ENCODE measurements at regions not wholly inside any gene's neighbourhood (a gene's known extent, or its start where the extent isn't known, plus 50 kb on each side); places are given as distances from the start of the nearest gene placed in this dataset.

- DNase-seq (ENCODE audit: extremely low spot score): no peak
- Histone ChIP-seq H3K4me1 (ENCODE audit: insufficient read depth) (no peaks in the 10 kb centered on the region), H3K4me3 (ENCODE audit: low read depth, low read length) (no peak overlapping the region), H3K36me3 (ENCODE audit: insufficient read depth) (no peaks in the 10 kb centered on the region), H3K27ac (ENCODE audit: low read depth) (no peak overlapping the region)
- WGBS: 95% methylated on average over 2 of the region's 2 CpGs
Measured at GRCh38 chr12:89791286-89791685, 82.6 kb upstream of the ATP2B1 start.

GRCh38 chr12:89789862-89790261, 81.2 kb upstream of the ATP2B1 start:
- no peak for DNase-seq (ENCODE audit: extremely low spot score)
- no peaks in the 10 kb centered on the region for H3K36me3 ChIP-seq (ENCODE audit: insufficient read depth)
- no peak overlapping the region for H3K4me3 ChIP-seq (ENCODE audit: low read depth, low read length)
- WGBS: 47% methylated on average over 1 of the region's 1 CpG
- no peaks in the 10 kb centered on the region for H3K4me1 ChIP-seq (ENCODE audit: insufficient read depth)
- H3K27ac ChIP-seq (ENCODE audit: low read depth): no peak overlapping the region

GRCh38 chr12:89787763-89788162, 79.1 kb upstream of the ATP2B1 start:
- no peak for DNase-seq (ENCODE audit: extremely low spot score)
- 84% methylated on average over 2 of the region's 2 CpGs for WGBS

GRCh38 chr12:89786177-89786810, 77.7 kb upstream of the ATP2B1 start:
- no peak overlapping the region for H3K27ac ChIP-seq (ENCODE audit: low read depth)
- no peaks in the 10 kb centered on the region for H3K4me1 ChIP-seq (ENCODE audit: insufficient read depth)
- 94% methylated on average over 2 of the region's 2 CpGs for WGBS

More at GRCh38 chr12:89787763-89788162, 79.1 kb upstream of the ATP2B1 start:
- H3K4me3 ChIP-seq (ENCODE audit: low read depth, low read length): no peak overlapping the region
- no peaks in the 10 kb centered on the region for H3K4me1 ChIP-seq (ENCODE audit: insufficient read depth)
- H3K36me3 ChIP-seq (ENCODE audit: insufficient read depth): no peaks in the 10 kb centered on the region
- H3K27ac ChIP-seq (ENCODE audit: low read depth): no peak overlapping the region

GRCh38 chr12:89783359-89784060, 74.9 kb upstream of the ATP2B1 start:
- no peak for DNase-seq (ENCODE audit: extremely low spot score)
- no peak overlapping the region for H3K27ac ChIP-seq (ENCODE audit: low read depth)
- 27% methylated on average over 3 of the region's 3 CpGs for WGBS
- H3K4me3 ChIP-seq (ENCODE audit: low read depth, low read length): no peak overlapping the region
- H3K36me3 ChIP-seq (ENCODE audit: insufficient read depth): no peaks in the 10 kb centered on the region
- no peaks in the 10 kb centered on the region for H3K4me1 ChIP-seq (ENCODE audit: insufficient read depth)

More at GRCh38 chr12:89786177-89786810, 77.7 kb upstream of the ATP2B1 start:
- Histone ChIP-seq H3K36me3 (ENCODE audit: insufficient read depth) (no peaks in the 10 kb centered on the region), H3K4me3 (ENCODE audit: low read depth, low read length) (no peak overlapping the region)
- no peak for DNase-seq (ENCODE audit: extremely low spot score)

- no peaks in the 10 kb centered on the region for H3K4me1 ChIP-seq (ENCODE audit: insufficient read depth)
- H3K4me3 ChIP-seq (ENCODE audit: low read depth, low read length): no peak overlapping the region
- DNase-seq (ENCODE audit: extremely low spot score): no peak
- H3K27ac ChIP-seq (ENCODE audit: low read depth): no peak overlapping the region
- 58% methylated on average over 1 of the region's 1 CpG for WGBS
- no peaks in the 10 kb centered on the region for H3K36me3 ChIP-seq (ENCODE audit: insufficient read depth)
Measured at GRCh38 chr12:89782807-89783206, 74.2 kb upstream of the ATP2B1 start.

GRCh38 chr12:89781946-89782550, 73.4 kb upstream of the ATP2B1 start:
- H3K36me3 ChIP-seq (ENCODE audit: insufficient read depth): no peaks in the 10 kb centered on the region
- no peak overlapping the region for H3K27ac ChIP-seq (ENCODE audit: low read depth)
- WGBS: 68% methylated on average over 2 of the region's 2 CpGs
- no peak for DNase-seq (ENCODE audit: extremely low spot score)
- no peaks in the 10 kb centered on the region for H3K4me1 ChIP-seq (ENCODE audit: insufficient read depth)
- H3K4me3 ChIP-seq (ENCODE audit: low read depth, low read length): no peak overlapping the region

GRCh38 chr12:89781156-89781555, 72.5 kb upstream of the ATP2B1 start:
- no peak for DNase-seq (ENCODE audit: extremely low spot score)
- no peaks in the 10 kb centered on the region for H3K4me1 ChIP-seq (ENCODE audit: insufficient read depth)
- no peak overlapping the region for H3K4me3 ChIP-seq (ENCODE audit: low read depth, low read length)
- no peaks in the 10 kb centered on the region for H3K36me3 ChIP-seq (ENCODE audit: insufficient read depth)
- no peak overlapping the region for H3K27ac ChIP-seq (ENCODE audit: low read depth)
- 94% methylated on average over 1 of the region's 1 CpG for WGBS

- no peaks in the 10 kb centered on the region for H3K36me3 ChIP-seq (ENCODE audit: insufficient read depth)
- no peak for DNase-seq (ENCODE audit: extremely low spot score)
- no peaks in the 10 kb centered on the region for H3K4me1 ChIP-seq (ENCODE audit: insufficient read depth)
- no peak overlapping the region for H3K27ac ChIP-seq (ENCODE audit: low read depth)
- no peak overlapping the region for H3K4me3 ChIP-seq (ENCODE audit: low read depth, low read length)
- 99% methylated on average over 1 of the region's 1 CpG for WGBS
Measured at GRCh38 chr12:89779090-89779489, 70.5 kb upstream of the ATP2B1 start.

- H3K4me3 ChIP-seq (ENCODE audit: low read depth, low read length): no peak overlapping the region
- H3K27ac ChIP-seq (ENCODE audit: low read depth): no peak overlapping the region
- 89% methylated on average over 2 of the region's 2 CpGs for WGBS
Measured at GRCh38 chr12:89777733-89778379, 69.2 kb upstream of the ATP2B1 start.

GRCh38 chr12:89775986-89776365, 67.3 kb upstream of the ATP2B1 start:
- DNase-seq (ENCODE audit: extremely low spot score): no peak
- Histone ChIP-seq H3K4me3 (ENCODE audit: low read depth, low read length) (no peak overlapping the region), H3K4me1 (ENCODE audit: insufficient read depth) (no peaks in the 10 kb centered on the region), H3K27ac (ENCODE audit: low read depth) (no peak overlapping the region), H3K36me3 (ENCODE audit: insufficient read depth) (no peaks in the 10 kb centered on the region)
- 62% methylated on average over 3 of the region's 3 CpGs for WGBS

More at GRCh38 chr12:89777733-89778379, 69.2 kb upstream of the ATP2B1 start:
- Histone ChIP-seq H3K4me1 (ENCODE audit: insufficient read depth) (no peaks in the 10 kb centered on the region), H3K36me3 (ENCODE audit: insufficient read depth) (no peaks in the 10 kb centered on the region)
- DNase-seq (ENCODE audit: extremely low spot score): no peak

- H3K4me3 ChIP-seq (ENCODE audit: low read depth, low read length): no peak overlapping the region
- no peaks in the 10 kb centered on the region for H3K36me3 ChIP-seq (ENCODE audit: insufficient read depth)
- WGBS: 55% methylated on average over 6 of the region's 6 CpGs
- H3K4me1 ChIP-seq (ENCODE audit: insufficient read depth): no peaks in the 10 kb centered on the region
- no peak for DNase-seq (ENCODE audit: extremely low spot score)
- no peak overlapping the region for H3K27ac ChIP-seq (ENCODE audit: low read depth)
Measured at GRCh38 chr12:89775063-89775985, 66.7 kb upstream of the ATP2B1 start.

- 97% methylated on average over 1 of the region's 1 CpG for WGBS
- H3K4me1 ChIP-seq (ENCODE audit: insufficient read depth): no peaks in the 10 kb centered on the region
- no peak for DNase-seq (ENCODE audit: extremely low spot score)
- no peak overlapping the region for H3K4me3 ChIP-seq (ENCODE audit: low read depth, low read length)
- no peaks in the 10 kb centered on the region for H3K36me3 ChIP-seq (ENCODE audit: insufficient read depth)
- no peak overlapping the region for H3K27ac ChIP-seq (ENCODE audit: low read depth)
Measured at GRCh38 chr12:89774645-89775044, 66.0 kb upstream of the ATP2B1 start.
